T-cell (primary cell): ENCODE measurements at regions not wholly inside any gene's neighbourhood (a gene's known extent, or its start where the extent isn't known, plus 50 kb on each side); places are given as distances from the start of the nearest gene placed in this dataset.
"Not testable (repeated sequence)": the region's sequence is repeated elsewhere in the genome, so short reads cannot be mapped to it uniquely, and the experiment has no call there.

ENCODE experiments used
- ATAC-seq, 4 experiments: fragments of 200-7000 bp in 3 of 4; fragments of 150-1000 bp in 1 of 4; cut with Tn5 transposase; replicated peaks in 1 of 4; 1 replicate in 3 of 4; 2 replicates in 1 of 4; pipeline ENCODE4 v1.10.0; 2021; ENCODE audit warnings: moderate library complexity in 3 of 4, mild to moderate bottlenecking in 2 of 4, moderate number of reproducible peaks in 1 of 4
- CTCF ChIA-PET, 2 donors: fragments of 300-600 bp; sonication (Branson Sonifier 250); formaldehyde crosslinking; loops; one replicate each; lab custom pipeline; 2022; ENCODE audit warnings: antibody characterized with exemption in 2 of 2; lab: Charles Lee
- POLR2A ChIA-PET, 2 donors: fragments of 300-600 bp; sonication (Branson Sonifier 250); formaldehyde crosslinking; loops; one replicate each; lab custom pipeline; 2022; ENCODE audit warnings: antibody characterized with exemption in 2 of 2; lab: Charles Lee
- DNase-seq, 35 experiments: peaks; one replicate each; pipeline versions ENCODE4 v3.0.0 to v3.0.0-alpha.2; 2013 to 2023
- H3K27ac ChIP-seq: one replicate; pipeline ENCODE4 v1.5.1; 2013; ENCODE audit warnings: low read length
- H3K27me3 ChIP-seq, 2 experiments: replicated peaks in 1 of 2; 1 replicate in 1 of 2; 2 replicates in 1 of 2; pipeline versions ENCODE4 v1.6.1 to v1.7.0; 2013; ENCODE audit warnings: low read length in 1 of 2, mixed read lengths in 1 of 2; ENCODE audit not compliant: control insufficient read depth in 2 of 2, insufficient read depth in 2 of 2; ENCODE audit errors: extremely low read depth in 1 of 2
- H3K36me3 ChIP-seq, 2 donors: 1 replicate in 1 of 2; 2 replicates in 1 of 2; pipeline versions ENCODE4 v1.6.1 to v1.7.0; 2013; ENCODE audit warnings: low read length in 1 of 2; ENCODE audit not compliant: control insufficient read depth in 2 of 2, insufficient read depth in 1 of 2; ENCODE audit errors: extremely low read depth in 1 of 2
- H3K4me1 ChIP-seq, 2 experiments: 1 replicate in 1 of 2; 2 replicates in 1 of 2; pipeline versions ENCODE4 v1.6.1 to v1.7.0; 2013; ENCODE audit warnings: low read length in 2 of 2, mixed read lengths in 1 of 2; ENCODE audit not compliant: insufficient read depth in 2 of 2, control insufficient read depth in 1 of 2; ENCODE audit errors: extremely low read depth in 1 of 2
- H3K4me3 ChIP-seq, 2 donors: 1 replicate in 1 of 2; 2 replicates in 1 of 2; pipeline versions ENCODE4 v1.5.1 to v1.7.0; 2013; ENCODE audit warnings: mild to moderate bottlenecking in 2 of 2, low read length in 1 of 2, moderate library complexity in 1 of 2; ENCODE audit not compliant: control insufficient read depth in 1 of 2; ENCODE audit errors: extremely low read depth in 1 of 2
- H3K9me3 ChIP-seq: 2 replicates; pipeline ENCODE4 v1.7.0; 2013
- H3K27ac Mint-ChIP-seq, 2 donors: one replicate each; pipeline ENCODE4 v1.8.0; 2020 to 2021; ENCODE audit warnings: mild to moderate bottlenecking in 2 of 2, mixed read lengths in 2 of 2
- H3K27me3 Mint-ChIP-seq, 2 donors: one replicate each; pipeline ENCODE4 v1.8.0; 2021 to 2022; ENCODE audit warnings: mixed read lengths in 2 of 2
- H3K36me3 Mint-ChIP-seq: one replicate; pipeline ENCODE4 v1.8.0; 2021; ENCODE audit warnings: mixed read lengths
- H3K4me1 Mint-ChIP-seq, 3 donors: one replicate each; pipeline ENCODE4 v1.8.0; 2020 to 2022; ENCODE audit warnings: mixed read lengths in 3 of 3, mild to moderate bottlenecking in 1 of 3
- H3K4me3 Mint-ChIP-seq, 3 donors: one replicate each; pipeline ENCODE4 v1.8.0; 2020 to 2022; ENCODE audit warnings: mild to moderate bottlenecking in 3 of 3, mixed read lengths in 3 of 3, moderate library complexity in 3 of 3
- H3K9me3 Mint-ChIP-seq, 3 donors: one replicate each; pipeline ENCODE4 v1.8.0; 2020 to 2022; ENCODE audit warnings: mixed read lengths in 3 of 3
- WGBS: methylation state at CpG from one replicate; pipeline ENCODE4 v1.1.5; 2013; ENCODE audit warnings: missing lambda C conversion rate; ENCODE audit not compliant: insufficient coverage; 5-methylcytosine and 5-hydroxymethylcytosine counted together

DNA sequence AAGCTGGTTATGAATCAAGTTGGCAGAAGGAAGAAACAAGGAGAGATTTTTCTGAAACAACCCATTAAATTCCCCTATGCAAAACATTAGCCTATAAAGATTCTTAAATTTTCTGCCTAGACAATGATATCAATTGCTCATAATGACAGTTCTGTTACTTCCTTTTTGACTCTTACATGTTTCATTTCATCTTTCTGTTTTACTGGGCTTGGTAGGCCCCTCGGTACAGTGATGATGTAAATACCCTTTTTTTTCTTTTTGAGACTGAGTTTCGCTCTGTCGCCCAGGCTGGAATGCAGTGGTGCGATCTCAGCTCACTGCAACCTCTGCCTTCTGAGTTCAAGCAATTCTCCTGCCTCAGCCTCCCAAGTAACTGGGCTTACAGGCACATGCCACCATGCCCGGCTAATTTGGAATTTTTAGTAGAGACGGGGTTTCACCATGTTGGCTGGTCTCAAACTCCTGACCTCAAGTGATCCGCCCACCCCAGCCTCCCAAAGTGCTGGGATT, 83.4 kb upstream of the C7orf33 start:
- H3K27me3 Mint-ChIP-seq, H3K36me3 Mint-ChIP-seq, H3K9me3 ChIP-seq, DNase-seq, H3K4me1 ChIP-seq, CTCF ChIA-PET, H3K27ac Mint-ChIP-seq, H3K4me3 ChIP-seq, H3K9me3 Mint-ChIP-seq, ATAC-seq, H3K27me3 ChIP-seq, H3K27ac ChIP-seq, POLR2A ChIA-PET, H3K4me3 Mint-ChIP-seq, H3K36me3 ChIP-seq: not testable (repeated sequence)
- 61% methylated on average over 2 of the region's 7 CpGs for WGBS
- H3K4me1 Mint-ChIP-seq, result peaks cover 5 to 15% (median 6%) of the 10 kb centered on the region in 3 donors

DNA sequence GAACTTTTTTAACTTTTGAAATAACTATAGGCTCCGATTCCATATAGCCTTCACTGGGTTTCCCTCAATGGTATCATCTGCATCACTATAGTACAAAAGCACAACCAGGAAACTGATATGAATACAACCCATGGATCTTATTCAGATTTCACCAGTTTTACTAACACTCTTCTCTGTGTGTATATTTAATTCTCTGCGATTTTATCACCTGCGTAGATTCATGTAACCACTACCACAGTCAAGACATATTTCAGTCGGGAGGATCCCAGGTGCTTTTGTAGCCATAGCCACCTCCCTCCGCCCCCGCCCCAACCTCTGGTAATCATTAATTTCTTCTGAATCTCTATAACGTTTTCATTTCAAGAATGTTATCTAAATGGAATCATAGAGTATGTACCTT, 82.8 kb upstream of the C7orf33 start:
- Mint-ChIP-seq H3K4me1 (peaks cover 5 to 15% (median 6%) of the 10 kb centered on the region in 3 donors), H3K27me3 (no peaks in the 10 kb centered on the region)

DNA sequence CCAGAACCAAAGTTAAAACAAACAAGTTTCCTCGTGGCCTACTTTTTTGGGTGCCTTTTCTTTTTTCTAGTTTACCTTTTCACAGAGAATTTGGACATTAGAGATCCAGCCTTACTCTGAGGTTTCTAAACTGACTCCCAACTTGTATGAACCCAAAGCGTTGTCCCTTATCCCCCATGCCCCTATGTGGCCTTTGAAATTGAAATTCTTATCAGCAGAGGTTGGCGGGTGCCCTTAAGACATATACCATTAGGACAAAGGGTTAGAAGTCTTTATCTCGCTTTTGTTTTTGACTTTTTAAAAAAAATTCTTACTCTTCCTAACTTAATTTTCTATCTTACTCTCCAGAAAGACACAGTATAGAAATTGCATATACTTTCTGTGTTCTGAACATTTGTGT, 76.3 kb upstream of the C7orf33 start:
- Mint-ChIP-seq H3K27me3 (peaks cover 0 to 11% of the 10 kb centered on the region in 2 donors), H3K9me3 (no peaks in the 10 kb centered on the region), H3K36me3 (no peaks in the 10 kb centered on the region), H3K4me3 (no peak overlapping the region), H3K4me1 (no peaks in the 10 kb centered on the region), H3K27ac (no peak overlapping the region)
- ATAC-seq (no peak), DNase-seq (no peak)
- ChIA-PET POLR2A (no interaction called here), CTCF (no interaction called here)
- Histone ChIP-seq H3K36me3 (no peaks in the 10 kb centered on the region), H3K4me3 (no peak overlapping the region), H3K27me3 (no peaks in the 10 kb centered on the region), H3K9me3 (no peaks in the 10 kb centered on the region), H3K27ac (no peak overlapping the region), H3K4me1 (no peaks in the 10 kb centered on the region)
- WGBS, result 36% methylated on average over 1 of the region's 4 CpGs

More for the DNA sequence above, 82.8 kb upstream of the C7orf33 start:
- POLR2A ChIA-PET, result no interaction called here
- H3K4me1 ChIP-seq, result no peaks in the 10 kb centered on the region
- CTCF ChIA-PET, result no interaction called here
- no peak overlapping the region for H3K27ac Mint-ChIP-seq
- H3K4me3 ChIP-seq, result no peak overlapping the region
- no peak overlapping the region for H3K27ac ChIP-seq
- no peaks in the 10 kb centered on the region for H3K9me3 Mint-ChIP-seq
- H3K27me3 ChIP-seq, result peaks cover 0 to 2% of the 10 kb centered on the region in 2 experiments
- ATAC-seq (no peak), DNase-seq (no peak)
- no peaks in the 10 kb centered on the region for H3K36me3 ChIP-seq
- no peaks in the 10 kb centered on the region for H3K36me3 Mint-ChIP-seq
- no CpG with 5 or more reads among the region's 7 CpGs for WGBS
- H3K9me3 ChIP-seq, result no peaks in the 10 kb centered on the region
- H3K4me3 Mint-ChIP-seq, result no peak overlapping the region

DNA sequence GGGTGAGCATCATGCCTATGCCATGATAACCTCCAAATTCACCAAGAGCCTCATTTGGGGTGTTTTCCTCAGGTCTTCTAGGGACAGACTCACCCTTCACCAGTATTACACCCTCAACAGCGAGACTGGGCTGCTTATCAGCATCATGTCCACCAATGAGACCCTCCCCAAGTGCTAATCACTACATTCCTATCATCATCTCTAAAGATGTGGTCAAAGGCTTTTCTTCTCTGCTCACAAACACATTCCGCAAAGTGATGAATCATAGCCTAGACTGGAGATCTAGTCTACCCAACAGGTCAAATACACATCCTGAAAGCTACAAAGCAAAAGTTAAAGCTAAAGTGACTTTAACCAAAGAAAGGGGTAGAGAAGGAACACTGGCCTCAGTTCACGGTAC, 75.3 kb upstream of the C7orf33 start:
- Histone ChIP-seq H3K9me3 (no peaks in the 10 kb centered on the region), H3K4me3 (no peak overlapping the region), H3K27ac (no peak overlapping the region), H3K27me3 (no peaks in the 10 kb centered on the region), H3K36me3 (no peaks in the 10 kb centered on the region), H3K4me1 (no peaks in the 10 kb centered on the region)
- ChIA-PET POLR2A (no interaction called here), CTCF (interaction anchor here in 1 of 2 donors (0.6 kb wide), 1 partner anchor 432 kb away, joined by 7 read pairs; no protein-coding TSS in a partner anchor)
- Mint-ChIP-seq H3K36me3 (no peaks in the 10 kb centered on the region), H3K27ac (no peak overlapping the region), H3K4me3 (no peak overlapping the region), H3K9me3 (no peaks in the 10 kb centered on the region), H3K4me1 (no peaks in the 10 kb centered on the region), H3K27me3 (peaks cover 8 to 15% of the 10 kb centered on the region in 2 donors)
- no peak for ATAC-seq
- DNase-seq, result no peak
- 81% methylated on average over 2 of the region's 3 CpGs for WGBS

DNA sequence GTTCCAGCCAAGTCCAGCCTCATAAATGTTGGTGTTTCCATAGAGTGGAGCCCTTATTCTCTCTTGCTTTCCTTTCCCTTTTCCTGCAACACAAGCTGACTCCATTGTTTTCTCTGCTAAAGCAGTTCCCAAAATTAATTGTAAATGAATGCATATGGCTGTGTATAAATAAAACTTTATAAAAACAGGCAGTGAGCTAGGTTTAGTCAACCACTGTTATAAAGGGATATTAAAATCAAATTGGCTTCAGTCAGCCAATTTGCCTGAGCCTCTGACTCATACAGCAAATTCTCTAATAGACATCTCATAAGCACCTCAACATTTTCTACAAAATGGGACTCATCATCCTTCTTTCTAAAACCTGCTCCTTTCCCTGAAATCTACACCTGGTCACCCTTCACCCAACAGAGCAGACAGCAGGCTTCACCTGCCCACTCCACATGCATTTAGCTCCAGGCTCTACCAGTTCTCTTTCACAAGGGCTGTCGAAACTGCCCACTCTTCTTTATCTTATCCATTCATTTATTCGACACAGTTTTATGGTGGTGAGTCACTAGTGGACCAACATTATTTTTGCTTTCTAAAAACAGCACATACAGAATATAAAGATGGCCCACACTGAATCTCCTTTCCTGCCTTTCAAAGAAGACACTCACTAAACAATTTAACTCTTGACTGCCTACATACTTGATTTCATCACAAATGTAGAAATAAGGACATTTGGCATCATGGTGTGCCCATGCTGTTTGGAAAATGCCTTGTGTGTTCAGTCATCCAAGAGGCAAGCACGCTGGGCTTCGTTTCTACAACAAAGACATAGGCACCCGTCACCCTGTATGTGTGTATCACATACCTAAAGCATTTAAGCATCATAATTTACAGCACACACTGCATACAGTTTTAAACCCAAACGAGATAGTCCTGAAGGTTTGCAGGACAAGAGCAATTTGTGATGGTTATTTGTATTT, 74.6 kb upstream of the C7orf33 start:
- no peak for DNase-seq
- no peaks in the 10 kb centered on the region for H3K9me3 ChIP-seq
- Mint-ChIP-seq H3K27me3 (peaks cover 15 to 21% of the 10 kb centered on the region in 2 donors), H3K4me1 (no peaks in the 10 kb centered on the region), H3K4me3 (no peak overlapping the region), H3K9me3 (no peaks in the 10 kb centered on the region), H3K36me3 (no peaks in the 10 kb centered on the region), H3K27ac (no peak overlapping the region)
- no peak for ATAC-seq
- no peak overlapping the region for H3K27ac ChIP-seq
- H3K4me1 ChIP-seq, result no peaks in the 10 kb centered on the region
- CTCF ChIA-PET, result no interaction called here
- H3K27me3 ChIP-seq, result peaks cover 0 to 3% of the 10 kb centered on the region in 2 experiments
- POLR2A ChIA-PET, result no interaction called here
- no peak overlapping the region for H3K4me3 ChIP-seq
- H3K36me3 ChIP-seq, result no peaks in the 10 kb centered on the region
- 100% methylated on average over 1 of the region's 6 CpGs for WGBS

DNA sequence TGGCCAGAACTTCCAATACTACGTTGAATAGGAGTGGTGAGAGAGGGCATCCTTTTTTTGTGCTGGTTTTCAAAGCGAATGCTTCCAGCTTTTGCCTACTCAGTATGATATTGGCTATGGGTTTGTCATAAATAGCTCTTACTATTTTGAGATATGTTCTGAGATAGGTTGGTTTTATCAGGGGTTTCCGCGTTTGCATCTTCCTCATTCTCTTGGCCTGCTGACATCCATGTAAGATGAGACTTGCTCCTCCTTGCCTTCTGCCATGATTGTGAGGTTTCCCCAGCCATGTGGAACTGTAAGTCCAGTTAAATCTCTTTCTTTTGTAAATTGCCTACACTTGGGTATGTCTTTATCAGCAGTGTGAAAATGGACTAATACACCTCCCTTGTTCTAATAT, 71.2 kb upstream of the C7orf33 start:
- H3K36me3 Mint-ChIP-seq, H3K4me1 ChIP-seq, H3K27ac ChIP-seq, DNase-seq, CTCF ChIA-PET, H3K9me3 Mint-ChIP-seq, H3K4me3 Mint-ChIP-seq, H3K27me3 ChIP-seq, H3K27ac Mint-ChIP-seq, ATAC-seq, H3K4me3 ChIP-seq, H3K9me3 ChIP-seq, H3K36me3 ChIP-seq, H3K4me1 Mint-ChIP-seq: not testable (repeated sequence)
- POLR2A ChIA-PET, result interaction anchor here in 1 of 2 donors (0.6 kb wide), 1 partner anchor 565 kb away, joined by 3 read pairs; no protein-coding TSS in a partner anchor
- peaks cover 30 to 37% of the 10 kb centered on the region in 2 donors for H3K27me3 Mint-ChIP-seq
- no CpG with 5 or more reads among the region's 4 CpGs for WGBS
